ENCODE measurements at regions not wholly inside any gene's neighbourhood (a gene's known extent, or its start where the extent isn't known, plus 50 kb on each side); places are given as distances from the start of the nearest gene placed in this dataset.
A peak's percentile ranks its signal among the peaks of the same experiment; 100 is the strongest.

- no peak for DNase-seq (ENCODE audit: low read depth in 1 of 2, low spot score in 1 of 2)
- Histone ChIP-seq H3K27ac (replicated peaks) (no peak overlapping the region), H3K4me3 (replicated peaks; ENCODE audit: insufficient read depth, low read length) (no peak overlapping the region), H3K27me3 (ENCODE audit: insufficient read depth, poor library complexity, severe bottlenecking) (no peaks in the 10 kb centered on the region)
- TF ChIP-seq GABPA (IDR thresholded peaks at IDR 0.05; ENCODE audit: low read depth): no peak
- TF ChIP-seq SPI1 (IDR thresholded peaks at IDR 0.05; ENCODE audit: borderline replicate concordance, low read depth): peak; percentile 82
These were observed 222.3 kb downstream of the SNX10 start for GRCh38 chr7:26513948-26514347.

GRCh38 chr7:26514633-26515032 lies 223.0 kb downstream of the SNX10 start:
- Histone ChIP-seq H3K27me3 (ENCODE audit: insufficient read depth, poor library complexity, severe bottlenecking) (no peaks in the 10 kb centered on the region), H3K27ac (replicated peaks) (no peak overlapping the region), H3K4me3 (replicated peaks; ENCODE audit: insufficient read depth, low read length) (no peak overlapping the region)
- no peak for DNase-seq (ENCODE audit: low read depth in 1 of 2, low spot score in 1 of 2)
- TF ChIP-seq CTCF (IDR thresholded peaks at IDR 0.05; ENCODE audit: insufficient read depth, low read length): no peak

- no peak overlapping the region for H3K4me3 ChIP-seq (replicated peaks; ENCODE audit: insufficient read depth, low read length)
- H3K27me3 ChIP-seq (ENCODE audit: insufficient read depth, poor library complexity, severe bottlenecking): no peaks in the 10 kb centered on the region
- no peak overlapping the region for H3K27ac ChIP-seq (replicated peaks)
These were observed 223.7 kb downstream of the SNX10 start for GRCh38 chr7:26515314-26515842.

GRCh38 chr7:26520483-26520882 lies 228.8 kb downstream of the SNX10 start:
- no peak for TF ChIP-seq POLR2AphosphoS5 (IDR thresholded peaks at IDR 0.05; ENCODE audit: low read depth)
- no peak for TF ChIP-seq GABPA (IDR thresholded peaks at IDR 0.05; ENCODE audit: low read depth)
- no peak for TF ChIP-seq REST (IDR thresholded peaks at IDR 0.05; ENCODE audit: insufficient replicate concordance, low read depth)
- TF ChIP-seq CTCF (IDR thresholded peaks at IDR 0.05; ENCODE audit: insufficient read depth, low read length): no peak
- no peak for TF ChIP-seq SPI1 (IDR thresholded peaks at IDR 0.05; ENCODE audit: borderline replicate concordance, low read depth)
- H3K4me3 ChIP-seq (replicated peaks; ENCODE audit: insufficient read depth, low read length): no peak overlapping the region
- no peaks in the 10 kb centered on the region for H3K27me3 ChIP-seq (ENCODE audit: insufficient read depth, poor library complexity, severe bottlenecking)

More at GRCh38 chr7:26515314-26515842, 223.7 kb downstream of the SNX10 start:
- TF ChIP-seq REST (IDR thresholded peaks at IDR 0.05; ENCODE audit: insufficient replicate concordance, low read depth): no peak
- no peak for TF ChIP-seq CTCF (IDR thresholded peaks at IDR 0.05; ENCODE audit: insufficient read depth, low read length)
- DNase-seq (ENCODE audit: low read depth in 1 of 2, low spot score in 1 of 2): no peak

More at GRCh38 chr7:26520483-26520882, 228.8 kb downstream of the SNX10 start:
- DNase-seq (ENCODE audit: low read depth in 1 of 2, low spot score in 1 of 2): no peak
- H3K27ac ChIP-seq (replicated peaks): no peak overlapping the region

Data from HL-60 (cell line).